DOHH2 (cell line): ENCODE measurements at regions not wholly inside any gene's neighbourhood (a gene's known extent, or its start where the extent isn't known, plus 50 kb on each side); places are given as distances from the start of the nearest gene placed in this dataset.

Source experiments
- H3F3A ChIP-seq: fragments of 200-600 bp; sonication (generic), shearing (Covaris generic); 2 replicates; pipeline ENCODE4 v1.6.0; 2016; ENCODE audit warnings: antibody characterized with exemption, mild to moderate bottlenecking; ENCODE audit not compliant: control insufficient read depth, insufficient read depth
- H3K27ac ChIP-seq: fragments of 200-600 bp; sonication (generic); 2 replicates; pipeline ENCODE4 v1.5.1; 2014; ENCODE audit warnings: low read depth, mild to moderate bottlenecking, low read length, moderate library complexity
- H3K27me3 ChIP-seq: fragments of 200-600 bp; sonication (generic); 2 replicates; pipeline ENCODE4 v1.6.1; 2014; ENCODE audit warnings: mild to moderate bottlenecking, low read length, mixed read lengths; ENCODE audit not compliant: control insufficient read depth
- H3K36me3 ChIP-seq: fragments of 200-600 bp; sonication (generic); 2 replicates; pipeline ENCODE4 v1.6.1; 2014; ENCODE audit warnings: mild to moderate bottlenecking, low read length, moderate library complexity, mixed read lengths; ENCODE audit not compliant: control insufficient read depth
- H3K4me1 ChIP-seq: fragments of 200-600 bp; sonication (generic); 2 replicates; pipeline ENCODE4 v1.6.1; 2014; ENCODE audit warnings: mild to moderate bottlenecking, low read length, mixed read lengths; ENCODE audit not compliant: control insufficient read depth
- H3K4me2 ChIP-seq: fragments of 200-600 bp; sonication (generic); 2 replicates; pipeline ENCODE4 v1.6.0; 2014; ENCODE audit warnings: mild to moderate bottlenecking, low read length, moderate library complexity
- H3K4me3 ChIP-seq: fragments of 200-600 bp; sonication (generic); 2 replicates; pipeline ENCODE4 v1.5.1; 2014; ENCODE audit warnings: mild to moderate bottlenecking, low read length, mixed read lengths
- H3K79me2 ChIP-seq: fragments of 200-600 bp; sonication (generic); 2 replicates; pipeline ENCODE4 v1.6.1; 2014; ENCODE audit warnings: mild to moderate bottlenecking, low read length, mixed read lengths; ENCODE audit not compliant: control insufficient read depth
- H3K9me2 ChIP-seq: fragments of 200-600 bp; sonication (generic); replicated peaks from 2 replicates; pipeline ENCODE4 v1.6.1; 2014; ENCODE audit warnings: mild to moderate bottlenecking, low read length, mixed read lengths; ENCODE audit not compliant: control insufficient read depth
- H3K9me3 ChIP-seq: fragments of 200-600 bp; sonication (generic); 2 replicates; pipeline ENCODE4 v1.6.1; 2014; ENCODE audit warnings: antibody characterized with exemption, low read length, mixed read lengths; ENCODE audit not compliant: control insufficient read depth, insufficient read depth
- H4K20me1 ChIP-seq: fragments of 200-600 bp; sonication (generic); 2 replicates; pipeline ENCODE4 v1.6.0; 2014; ENCODE audit warnings: low read depth, mild to moderate bottlenecking, antibody characterized with exemption, low read length, moderate library complexity; ENCODE audit not compliant: control insufficient read depth, insufficient read depth
- EZH2phosphoT487 ChIP-seq: fragments of 200-600 bp; sonication (generic); IDR thresholded peaks from 2 replicates; pipeline ENCODE4 v1.6.1; 2017; ENCODE audit warnings: borderline replicate concordance, mild to moderate bottlenecking, antibody characterized with exemption, low read length, moderate library complexity, mixed read lengths
- TF ChIP-seq, protein P1 (sequence below): fragments of 200-600 bp; sonication (generic); IDR thresholded peaks from one replicate; pipeline ENCODE4 v1.5.1; 2014; ENCODE audit warnings: antibody characterized with exemption, mild to moderate bottlenecking, low read depth, low read length; ENCODE audit not compliant: poor library complexity, severe bottlenecking

DNA sequence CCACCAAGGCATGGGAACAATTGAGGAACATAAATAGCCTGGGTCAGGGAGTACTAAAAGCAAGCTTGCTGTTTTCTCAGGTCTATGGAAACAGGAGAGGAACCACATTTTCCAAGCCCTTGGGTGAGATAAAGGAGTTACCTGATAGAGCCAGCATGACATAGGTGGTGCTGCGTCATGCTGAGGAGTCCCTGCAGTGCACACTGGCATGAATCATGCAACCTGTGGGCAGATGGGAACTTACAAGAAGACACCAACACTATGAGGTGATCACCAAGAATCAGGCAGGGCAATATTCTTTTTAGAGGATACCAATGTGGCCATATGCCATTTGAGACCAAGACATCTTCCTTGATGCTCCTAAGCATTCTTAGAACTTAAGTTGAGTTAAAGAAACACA lies 531.8 kb downstream of the ZEB2 start:
- Histone ChIP-seq H3F3A (no peaks in the 10 kb centered on the region), H4K20me1 (no peaks in the 10 kb centered on the region)

DNA sequence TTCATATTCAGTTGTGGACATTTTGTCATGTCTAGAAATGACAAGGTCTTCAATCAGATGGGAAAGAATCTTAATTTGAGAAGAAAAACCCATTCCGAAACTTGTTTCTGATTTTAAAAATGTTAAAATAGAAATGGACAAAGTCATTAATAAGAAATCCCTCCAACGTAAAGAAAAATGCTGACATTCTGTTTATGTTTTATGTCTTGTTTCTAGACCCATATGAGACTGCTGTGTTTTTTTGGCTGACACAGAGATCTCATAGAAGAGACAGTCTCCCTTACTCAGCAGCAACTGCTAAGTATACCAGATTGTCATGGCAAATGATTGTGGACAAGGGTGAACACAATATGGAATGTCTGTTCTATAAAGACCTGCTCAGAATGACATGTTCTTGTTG lies 538.5 kb downstream of the ZEB2 start:
- no peaks in the 10 kb centered on the region for H3K27me3 ChIP-seq
- no peak overlapping the region for H3K4me2 ChIP-seq
- no peaks in the 10 kb centered on the region for H3K4me1 ChIP-seq
- no peaks in the 10 kb centered on the region for H3F3A ChIP-seq
- H3K4me3 ChIP-seq = no peak overlapping the region
- no peaks in the 10 kb centered on the region for H4K20me1 ChIP-seq
- H3K36me3 ChIP-seq = no peaks in the 10 kb centered on the region
- no peaks in the 10 kb centered on the region for H3K9me2 ChIP-seq
- no peak for TF ChIP-seq EZH2phosphoT487
- TF ChIP-seq, protein P1, sequence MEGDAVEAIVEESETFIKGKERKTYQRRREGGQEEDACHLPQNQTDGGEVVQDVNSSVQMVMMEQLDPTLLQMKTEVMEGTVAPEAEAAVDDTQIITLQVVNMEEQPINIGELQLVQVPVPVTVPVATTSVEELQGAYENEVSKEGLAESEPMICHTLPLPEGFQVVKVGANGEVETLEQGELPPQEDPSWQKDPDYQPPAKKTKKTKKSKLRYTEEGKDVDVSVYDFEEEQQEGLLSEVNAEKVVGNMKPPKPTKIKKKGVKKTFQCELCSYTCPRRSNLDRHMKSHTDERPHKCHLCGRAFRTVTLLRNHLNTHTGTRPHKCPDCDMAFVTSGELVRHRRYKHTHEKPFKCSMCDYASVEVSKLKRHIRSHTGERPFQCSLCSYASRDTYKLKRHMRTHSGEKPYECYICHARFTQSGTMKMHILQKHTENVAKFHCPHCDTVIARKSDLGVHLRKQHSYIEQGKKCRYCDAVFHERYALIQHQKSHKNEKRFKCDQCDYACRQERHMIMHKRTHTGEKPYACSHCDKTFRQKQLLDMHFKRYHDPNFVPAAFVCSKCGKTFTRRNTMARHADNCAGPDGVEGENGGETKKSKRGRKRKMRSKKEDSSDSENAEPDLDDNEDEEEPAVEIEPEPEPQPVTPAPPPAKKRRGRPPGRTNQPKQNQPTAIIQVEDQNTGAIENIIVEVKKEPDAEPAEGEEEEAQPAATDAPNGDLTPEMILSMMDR = no peak
- H3K79me2 ChIP-seq = no peaks in the 10 kb centered on the region
- H3K9me3 ChIP-seq = no peaks in the 10 kb centered on the region
- H3K27ac ChIP-seq = no peak overlapping the region

More for the DNA sequence above, 531.8 kb downstream of the ZEB2 start:
- TF ChIP-seq EZH2phosphoT487 = no peak
- TF ChIP-seq, protein P1 = no peak
- Histone ChIP-seq H3K9me3 (peaks cover 7% of the 10 kb centered on the region; the same call in 1 of the 2 replicates), H3K27ac (no peak overlapping the region), H3K79me2 (no peaks in the 10 kb centered on the region), H3K27me3 (no peaks in the 10 kb centered on the region), H3K9me2 (no peaks in the 10 kb centered on the region), H3K4me2 (no peak overlapping the region), H3K4me1 (no peaks in the 10 kb centered on the region), H3K36me3 (no peaks in the 10 kb centered on the region), H3K4me3 (no peak overlapping the region)

DNA sequence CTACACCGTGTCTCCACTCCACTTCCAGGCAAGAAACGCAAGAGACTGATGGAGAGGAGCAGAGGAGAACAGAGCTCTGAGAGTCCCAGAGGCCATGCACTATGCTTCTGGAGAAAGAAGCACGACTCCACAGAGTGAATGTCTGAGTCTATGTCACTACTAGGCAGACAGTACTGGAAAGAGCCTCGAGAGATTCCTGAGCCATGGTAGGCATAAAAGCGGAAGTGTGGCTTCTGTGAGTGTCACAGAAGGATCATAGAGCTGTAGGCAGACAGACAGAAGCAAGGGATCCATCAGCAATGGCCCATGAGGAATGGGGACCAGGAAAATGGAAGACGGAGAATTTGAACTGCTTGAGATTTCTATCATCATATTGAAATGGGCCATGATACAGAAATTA lies 542.6 kb downstream of the ZEB2 start:
- no peaks in the 10 kb centered on the region for H4K20me1 ChIP-seq
- no peaks in the 10 kb centered on the region for H3K9me2 ChIP-seq
- H3K27me3 ChIP-seq = no peaks in the 10 kb centered on the region
- H3F3A ChIP-seq = no peaks in the 10 kb centered on the region
- no peak overlapping the region for H3K4me3 ChIP-seq
- H3K4me2 ChIP-seq = no peak overlapping the region
- no peak overlapping the region for H3K27ac ChIP-seq
- H3K79me2 ChIP-seq = no peaks in the 10 kb centered on the region
- no peak for TF ChIP-seq EZH2phosphoT487
- TF ChIP-seq, protein P1 = no peak
- no peaks in the 10 kb centered on the region for H3K4me1 ChIP-seq
- H3K9me3 ChIP-seq = no peaks in the 10 kb centered on the region
- H3K36me3 ChIP-seq = no peaks in the 10 kb centered on the region

DNA sequence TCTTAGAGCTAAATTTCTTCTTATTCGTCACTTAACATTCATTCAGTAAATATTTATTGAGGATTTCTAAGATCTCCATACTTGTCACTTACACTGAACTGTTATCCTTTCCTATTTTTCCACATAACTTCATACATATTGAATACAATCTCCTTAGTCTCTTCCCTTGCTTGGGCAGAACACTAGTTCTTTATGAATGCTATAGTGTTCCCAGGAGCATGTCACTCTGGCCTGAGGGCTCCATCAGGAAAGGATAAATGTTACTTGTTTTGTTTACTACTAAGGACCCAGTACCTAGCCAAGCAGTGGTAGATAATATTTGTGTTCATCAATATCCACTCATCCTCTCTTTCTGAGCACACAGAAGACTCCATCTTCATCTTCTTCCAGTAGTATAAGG lies 544.7 kb downstream of the ZEB2 start:
- no peaks in the 10 kb centered on the region for H3K36me3 ChIP-seq
- no peaks in the 10 kb centered on the region for H3K27me3 ChIP-seq
- H3K4me3 ChIP-seq = no peak overlapping the region
- H3K27ac ChIP-seq = no peak overlapping the region
- H4K20me1 ChIP-seq = no peaks in the 10 kb centered on the region
- no peak overlapping the region for H3K4me2 ChIP-seq
- no peaks in the 10 kb centered on the region for H3K79me2 ChIP-seq
- TF ChIP-seq, protein P1 = no peak
- TF ChIP-seq EZH2phosphoT487 = no peak
- no peaks in the 10 kb centered on the region for H3K4me1 ChIP-seq
- no peaks in the 10 kb centered on the region for H3K9me3 ChIP-seq
- H3K9me2 ChIP-seq = no peaks in the 10 kb centered on the region
- H3F3A ChIP-seq = no peaks in the 10 kb centered on the region
